ENCODE measurements at regions not wholly inside any gene's neighbourhood (a gene's known extent, or its start where the extent isn't known, plus 50 kb on each side); places are given as distances from the start of the nearest gene placed in this dataset.
"Not testable (repeated sequence)": the region's sequence is repeated elsewhere in the genome, so short reads cannot be mapped to it uniquely, and the experiment has no call there.

- Mint-ChIP-seq H3K27ac (no peak overlapping the region), H3K4me1 (no peaks in the 10 kb centered on the region), H3K36me3 (no peaks in the 10 kb centered on the region)
These were observed 319.2 kb upstream of the CNTN5 start for GRCh38 chr11:98701541-98701940.

GRCh38 chr11:98703779-98704556 lies 316.8 kb upstream of the CNTN5 start:
- Mint-ChIP-seq H3K4me3 (no peak overlapping the region), H3K27me3 (no peaks in the 10 kb centered on the region), H3K4me1 (no peaks in the 10 kb centered on the region), H3K36me3 (no peaks in the 10 kb centered on the region), H3K27ac (no peak overlapping the region), H3K9me3 (peaks cover 2 to 5% of the 10 kb centered on the region in 2 donors)
- DNase-seq (no peak), ATAC-seq (replicated peaks) (no peak)

More at GRCh38 chr11:98701541-98701940, 319.2 kb upstream of the CNTN5 start:
- H3K4me3 Mint-ChIP-seq: no peak overlapping the region
- DNase-seq (no peak), ATAC-seq (replicated peaks) (no peak)
- H3K9me3 Mint-ChIP-seq: peaks cover 2 to 5% of the 10 kb centered on the region in 2 donors
- H3K27me3 Mint-ChIP-seq: no peaks in the 10 kb centered on the region

GRCh38 chr11:98710026-98710425 lies 310.7 kb upstream of the CNTN5 start:
- no peaks in the 10 kb centered on the region for H3K4me1 Mint-ChIP-seq
- peaks cover 7 to 9% of the 10 kb centered on the region in 2 donors for H3K9me3 Mint-ChIP-seq
- no peaks in the 10 kb centered on the region for H3K27me3 Mint-ChIP-seq
- H3K36me3 Mint-ChIP-seq: no peaks in the 10 kb centered on the region
- H3K27ac Mint-ChIP-seq: no peak overlapping the region
- H3K4me3 Mint-ChIP-seq: no peak overlapping the region
- ATAC-seq (replicated peaks): no peak
- DNase-seq: no peak

GRCh38 chr11:98710986-98711385 lies 309.8 kb upstream of the CNTN5 start:
- DNase-seq (no peak), ATAC-seq (replicated peaks) (no peak)
- peaks cover 14% of the 10 kb centered on the region in 2 donors for H3K9me3 Mint-ChIP-seq
- H3K27me3 Mint-ChIP-seq: no peaks in the 10 kb centered on the region
- H3K36me3 Mint-ChIP-seq: no peaks in the 10 kb centered on the region
- H3K4me3 Mint-ChIP-seq: no peak overlapping the region
- H3K27ac Mint-ChIP-seq: no peak overlapping the region
- no peaks in the 10 kb centered on the region for H3K4me1 Mint-ChIP-seq

GRCh38 chr11:98720951-98721350 lies 299.8 kb upstream of the CNTN5 start:
- ATAC-seq (replicated peaks): no peak
- Mint-ChIP-seq H3K36me3 (no peaks in the 10 kb centered on the region), H3K27me3 (no peaks in the 10 kb centered on the region), H3K27ac (no peak overlapping the region), H3K9me3 (peaks cover 6% of the 10 kb centered on the region in 2 donors), H3K4me1 (no peaks in the 10 kb centered on the region), H3K4me3 (no peak overlapping the region)
- DNase-seq: no peak

- no peak overlapping the region for H3K4me3 Mint-ChIP-seq
- H3K4me1 Mint-ChIP-seq: no peaks in the 10 kb centered on the region
- H3K27me3 Mint-ChIP-seq: no peaks in the 10 kb centered on the region
- H3K9me3 Mint-ChIP-seq: peaks cover 2 to 3% of the 10 kb centered on the region in 2 donors
- no peak for DNase-seq
- no peak overlapping the region for H3K27ac Mint-ChIP-seq
- H3K36me3 Mint-ChIP-seq: no peaks in the 10 kb centered on the region
- ATAC-seq (replicated peaks): no peak
These were observed 295.3 kb upstream of the CNTN5 start for GRCh38 chr11:98725471-98725870.

GRCh38 chr11:98728421-98728820 lies 292.3 kb upstream of the CNTN5 start:
- H3K4me1 Mint-ChIP-seq: no peaks in the 10 kb centered on the region
- H3K4me3 Mint-ChIP-seq: no peak overlapping the region
- ATAC-seq (replicated peaks) (no peak), DNase-seq (no peak)
- no peak overlapping the region for H3K27ac Mint-ChIP-seq
- peaks cover 0 to 7% of the 10 kb centered on the region in 2 donors for H3K9me3 Mint-ChIP-seq
- no peaks in the 10 kb centered on the region for H3K27me3 Mint-ChIP-seq
- no peaks in the 10 kb centered on the region for H3K36me3 Mint-ChIP-seq

GRCh38 chr11:98729118-98729517 lies 291.6 kb upstream of the CNTN5 start:
- Mint-ChIP-seq H3K4me1 (no peaks in the 10 kb centered on the region), H3K27me3 (no peaks in the 10 kb centered on the region), H3K36me3 (no peaks in the 10 kb centered on the region), H3K27ac (no peak overlapping the region), H3K9me3 (peaks cover 0 to 7% of the 10 kb centered on the region in 2 donors), H3K4me3 (no peak overlapping the region)
- ATAC-seq (replicated peaks) (no peak), DNase-seq (no peak)

GRCh38 chr11:98732947-98733346 lies 287.8 kb upstream of the CNTN5 start:
- no peak for ATAC-seq (replicated peaks)
- no peaks in the 10 kb centered on the region for H3K4me1 Mint-ChIP-seq
- no peaks in the 10 kb centered on the region for H3K27me3 Mint-ChIP-seq
- H3K4me3 Mint-ChIP-seq: no peak overlapping the region
- no peaks in the 10 kb centered on the region for H3K36me3 Mint-ChIP-seq
- DNase-seq: no peak
- H3K9me3 Mint-ChIP-seq: peaks cover 3 to 7% of the 10 kb centered on the region in 2 donors
- H3K27ac Mint-ChIP-seq: no peak overlapping the region

GRCh38 chr11:98733378-98733777 lies 287.4 kb upstream of the CNTN5 start:
- DNase-seq; ATAC-seq (replicated peaks); H3K9me3 Mint-ChIP-seq; H3K4me3 Mint-ChIP-seq; H3K36me3 Mint-ChIP-seq; H3K27me3 Mint-ChIP-seq; H3K4me1 Mint-ChIP-seq; H3K27ac Mint-ChIP-seq: not testable (repeated sequence)

- H3K9me3 Mint-ChIP-seq: peaks cover 3 to 4% of the 10 kb centered on the region in 2 donors
- no peaks in the 10 kb centered on the region for H3K27me3 Mint-ChIP-seq
- ATAC-seq (replicated peaks): no peak
- H3K4me1 Mint-ChIP-seq: no peaks in the 10 kb centered on the region
- no peak overlapping the region for H3K27ac Mint-ChIP-seq
- DNase-seq: no peak
- H3K36me3 Mint-ChIP-seq: no peaks in the 10 kb centered on the region
- H3K4me3 Mint-ChIP-seq: no peak overlapping the region
These were observed 286.1 kb upstream of the CNTN5 start for GRCh38 chr11:98734686-98735085.

GRCh38 chr11:98736833-98737232 lies 283.9 kb upstream of the CNTN5 start:
- Mint-ChIP-seq H3K36me3 (no peaks in the 10 kb centered on the region), H3K4me1 (no peaks in the 10 kb centered on the region), H3K9me3 (peaks cover 0 to 3% of the 10 kb centered on the region in 2 donors), H3K27ac (no peak overlapping the region), H3K27me3 (no peaks in the 10 kb centered on the region), H3K4me3 (no peak overlapping the region)
- ATAC-seq (replicated peaks): no peak
- DNase-seq: no peak

GRCh38 chr11:98740321-98740720 lies 280.4 kb upstream of the CNTN5 start:
- no peaks in the 10 kb centered on the region for H3K4me1 Mint-ChIP-seq
- H3K27me3 Mint-ChIP-seq: no peaks in the 10 kb centered on the region
- H3K27ac Mint-ChIP-seq: no peak overlapping the region
- ATAC-seq (replicated peaks): no peak
- H3K36me3 Mint-ChIP-seq: no peaks in the 10 kb centered on the region
- DNase-seq: no peak
- H3K4me3 Mint-ChIP-seq: no peak overlapping the region
- H3K9me3 Mint-ChIP-seq: peaks cover 4% of the 10 kb centered on the region in 2 donors

- H3K27ac Mint-ChIP-seq, H3K27me3 Mint-ChIP-seq: not testable (repeated sequence)
These were observed 257.3 kb upstream of the CNTN5 start for GRCh38 chr11:98763446-98763845.

GRCh38 chr11:98766903-98767302 lies 253.8 kb upstream of the CNTN5 start:
- no peak for ATAC-seq (replicated peaks)
- H3K4me3 Mint-ChIP-seq: no peak overlapping the region
- peaks cover 4 to 11% of the 10 kb centered on the region in 2 donors for H3K9me3 Mint-ChIP-seq
- no peaks in the 10 kb centered on the region for H3K36me3 Mint-ChIP-seq
- DNase-seq: no peak
- no peaks in the 10 kb centered on the region for H3K4me1 Mint-ChIP-seq
- H3K27ac Mint-ChIP-seq: no peak overlapping the region
- H3K27me3 Mint-ChIP-seq: no peaks in the 10 kb centered on the region

More at GRCh38 chr11:98763446-98763845, 257.3 kb upstream of the CNTN5 start:
- not testable (repeated sequence) for ATAC-seq (replicated peaks); H3K36me3 Mint-ChIP-seq; DNase-seq; H3K4me1 Mint-ChIP-seq; H3K4me3 Mint-ChIP-seq
- peaks cover 0 to 11% of the 10 kb centered on the region in 2 donors for H3K9me3 Mint-ChIP-seq
